ENCODE measurements at regions not wholly inside any gene's neighbourhood (a gene's known extent, or its start where the extent isn't known, plus 50 kb on each side); places are given as distances from the start of the nearest gene placed in this dataset.

GRCh38 chr5:6182271-6182815 lies 196.0 kb downstream of the MED10 start:
- Histone ChIP-seq H3K4me1 (ENCODE audit: insufficient read depth, low read length) (no peaks in the 10 kb centered on the region), H3F3A (ENCODE audit: low read length, unreplicated experiment) (no peaks in the 10 kb centered on the region), H3K9me2 (replicated peaks; ENCODE audit: low read length) (no peaks in the 10 kb centered on the region), H4K20me1 (ENCODE audit: low read length) (no peaks in the 10 kb centered on the region), H3K36me3 (ENCODE audit: low read depth, low read length) (no peaks in the 10 kb centered on the region), H3K9me3 (ENCODE audit: low read length) (no peaks in the 10 kb centered on the region), H3K27ac (ENCODE audit: low read length) (no peak overlapping the region), H3K4me2 (ENCODE audit: low read length) (no peak overlapping the region), H3K9ac (ENCODE audit: low read length) (no peak overlapping the region), H2AFZ (ENCODE audit: low read length) (no peak overlapping the region), H3K4me3 (ENCODE audit: low read length) (no peak overlapping the region), H3K27me3 (ENCODE audit: low read length) (no peaks in the 10 kb centered on the region), H3K79me2 (ENCODE audit: low read length) (no peaks in the 10 kb centered on the region)
- ChIA-PET CTCF (no interaction called here), POLR2A (ENCODE audit: unreplicated experiment) (no interaction called here)
- DNase-seq (no peak), ATAC-seq (no peak)
- TF ChIP-seq EZH2 (IDR thresholded peaks at IDR 0.05; ENCODE audit: low read length, unreplicated experiment) (no peak), EZH2phosphoT487 (IDR thresholded peaks at IDR 0.05; ENCODE audit: borderline replicate concordance, low read length) (no peak), CTCF (conservative IDR thresholded peaks at IDR 0.05; ENCODE audit: low read depth, low read length) (no peak)
- no TSS peak for BruUV-seq (replicated peaks)
- intact Hi-C loops (cut with micrococcal nuclease): no loop called here

GRCh38 chr5:6181871-6182270 lies 196.5 kb downstream of the MED10 start:
- no TSS peak for BruUV-seq (replicated peaks)
- Histone ChIP-seq H3K36me3 (ENCODE audit: low read depth, low read length) (no peaks in the 10 kb centered on the region), H3F3A (ENCODE audit: low read length, unreplicated experiment) (no peaks in the 10 kb centered on the region), H3K4me1 (ENCODE audit: insufficient read depth, low read length) (no peaks in the 10 kb centered on the region), H3K27ac (ENCODE audit: low read length) (no peak overlapping the region), H3K9me3 (ENCODE audit: low read length) (no peaks in the 10 kb centered on the region), H3K79me2 (ENCODE audit: low read length) (no peaks in the 10 kb centered on the region), H4K20me1 (ENCODE audit: low read length) (no peaks in the 10 kb centered on the region), H2AFZ (ENCODE audit: low read length) (no peak overlapping the region), H3K4me3 (ENCODE audit: low read length) (no peak overlapping the region), H3K9ac (ENCODE audit: low read length) (no peak overlapping the region), H3K4me2 (ENCODE audit: low read length) (no peak overlapping the region), H3K9me2 (replicated peaks; ENCODE audit: low read length) (no peaks in the 10 kb centered on the region), H3K27me3 (ENCODE audit: low read length) (no peaks in the 10 kb centered on the region)
- no peak for TF ChIP-seq CTCF (conservative IDR thresholded peaks at IDR 0.05; ENCODE audit: low read depth, low read length)
- TF ChIP-seq EZH2 (IDR thresholded peaks at IDR 0.05; ENCODE audit: low read length, unreplicated experiment): no peak
- TF ChIP-seq EZH2phosphoT487 (IDR thresholded peaks at IDR 0.05; ENCODE audit: borderline replicate concordance, low read length): no peak
- ChIA-PET POLR2A (ENCODE audit: unreplicated experiment) (no interaction called here), CTCF (no interaction called here)
- intact Hi-C loops (cut with micrococcal nuclease): no loop called here
- DNase-seq (no peak), ATAC-seq (no peak)

GRCh38 chr5:6181147-6181729 lies 197.1 kb downstream of the MED10 start:
- Histone ChIP-seq H3K4me3 (ENCODE audit: low read length) (no peak overlapping the region), H3K9me2 (replicated peaks; ENCODE audit: low read length) (no peaks in the 10 kb centered on the region), H3K27me3 (ENCODE audit: low read length) (no peaks in the 10 kb centered on the region), H3K79me2 (ENCODE audit: low read length) (no peaks in the 10 kb centered on the region), H3F3A (ENCODE audit: low read length, unreplicated experiment) (no peaks in the 10 kb centered on the region), H3K4me1 (ENCODE audit: insufficient read depth, low read length) (no peaks in the 10 kb centered on the region), H3K4me2 (ENCODE audit: low read length) (no peak overlapping the region), H2AFZ (ENCODE audit: low read length) (no peak overlapping the region), H3K36me3 (ENCODE audit: low read depth, low read length) (no peaks in the 10 kb centered on the region), H3K9me3 (ENCODE audit: low read length) (no peaks in the 10 kb centered on the region), H4K20me1 (ENCODE audit: low read length) (no peaks in the 10 kb centered on the region), H3K9ac (ENCODE audit: low read length) (no peak overlapping the region), H3K27ac (ENCODE audit: low read length) (no peak overlapping the region)
- CTCF ChIA-PET: no interaction called here
- intact Hi-C loops (cut with micrococcal nuclease): no loop called here
- ATAC-seq: no peak
- DNase-seq: peak; percentile 59
- BruUV-seq (replicated peaks): no TSS peak
- POLR2A ChIA-PET (ENCODE audit: unreplicated experiment): no interaction called here
- no peak for TF ChIP-seq EZH2phosphoT487 (IDR thresholded peaks at IDR 0.05; ENCODE audit: borderline replicate concordance, low read length)
- TF ChIP-seq CTCF (conservative IDR thresholded peaks at IDR 0.05; ENCODE audit: low read depth, low read length): no peak
- TF ChIP-seq EZH2 (IDR thresholded peaks at IDR 0.05; ENCODE audit: low read length, unreplicated experiment): no peak

Data from PC-3 (cell line).